ENCODE measurements at regions not wholly inside any gene's neighbourhood (a gene's known extent, or its start where the extent isn't known, plus 50 kb on each side); places are given as distances from the start of the nearest gene placed in this dataset.
"Not testable (repeated sequence)": the region's sequence is repeated elsewhere in the genome, so short reads cannot be mapped to it uniquely, and the experiment has no call there.

DNA sequence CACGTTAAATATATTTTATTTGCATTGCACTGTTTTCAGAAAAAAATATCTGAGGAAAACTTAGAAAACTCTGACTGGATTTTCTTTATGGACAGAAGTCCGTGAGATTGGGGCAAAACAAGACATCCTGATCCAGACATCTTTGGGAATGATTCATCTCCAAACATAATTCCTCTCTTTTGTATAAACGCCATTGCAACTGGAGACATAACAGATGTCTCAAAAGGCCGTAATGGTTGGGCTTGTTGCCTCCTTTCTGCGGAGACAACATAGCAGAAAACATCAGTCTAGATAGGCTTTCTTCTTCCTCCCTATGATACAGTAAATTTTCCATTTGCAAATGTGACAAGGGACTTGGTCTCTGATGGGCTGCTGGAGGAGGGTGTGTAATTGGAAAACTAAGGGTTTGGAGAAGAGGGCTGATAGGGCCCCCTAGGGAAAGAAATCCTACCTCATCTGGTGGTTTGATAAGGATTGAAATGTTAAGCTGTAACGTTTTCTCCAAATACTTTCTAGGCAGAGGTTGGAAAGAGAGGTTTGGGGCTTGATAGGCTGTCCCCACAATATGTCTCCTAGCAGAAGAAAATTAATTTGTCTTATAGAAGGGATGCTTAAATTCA is 631.5 kb upstream of the ST8SIA4 start:
- WGBS, 4 donors: 55 to 65% (median 62%) methylated on average over 6 of the region's 6 CpGs
- TF ChIP-seq, protein P1, sequence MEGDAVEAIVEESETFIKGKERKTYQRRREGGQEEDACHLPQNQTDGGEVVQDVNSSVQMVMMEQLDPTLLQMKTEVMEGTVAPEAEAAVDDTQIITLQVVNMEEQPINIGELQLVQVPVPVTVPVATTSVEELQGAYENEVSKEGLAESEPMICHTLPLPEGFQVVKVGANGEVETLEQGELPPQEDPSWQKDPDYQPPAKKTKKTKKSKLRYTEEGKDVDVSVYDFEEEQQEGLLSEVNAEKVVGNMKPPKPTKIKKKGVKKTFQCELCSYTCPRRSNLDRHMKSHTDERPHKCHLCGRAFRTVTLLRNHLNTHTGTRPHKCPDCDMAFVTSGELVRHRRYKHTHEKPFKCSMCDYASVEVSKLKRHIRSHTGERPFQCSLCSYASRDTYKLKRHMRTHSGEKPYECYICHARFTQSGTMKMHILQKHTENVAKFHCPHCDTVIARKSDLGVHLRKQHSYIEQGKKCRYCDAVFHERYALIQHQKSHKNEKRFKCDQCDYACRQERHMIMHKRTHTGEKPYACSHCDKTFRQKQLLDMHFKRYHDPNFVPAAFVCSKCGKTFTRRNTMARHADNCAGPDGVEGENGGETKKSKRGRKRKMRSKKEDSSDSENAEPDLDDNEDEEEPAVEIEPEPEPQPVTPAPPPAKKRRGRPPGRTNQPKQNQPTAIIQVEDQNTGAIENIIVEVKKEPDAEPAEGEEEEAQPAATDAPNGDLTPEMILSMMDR (IDR thresholded peaks at IDR 0.05): no peak
- no peak for TF ChIP-seq POLR2A (IDR thresholded peaks at IDR 0.05)

DNA sequence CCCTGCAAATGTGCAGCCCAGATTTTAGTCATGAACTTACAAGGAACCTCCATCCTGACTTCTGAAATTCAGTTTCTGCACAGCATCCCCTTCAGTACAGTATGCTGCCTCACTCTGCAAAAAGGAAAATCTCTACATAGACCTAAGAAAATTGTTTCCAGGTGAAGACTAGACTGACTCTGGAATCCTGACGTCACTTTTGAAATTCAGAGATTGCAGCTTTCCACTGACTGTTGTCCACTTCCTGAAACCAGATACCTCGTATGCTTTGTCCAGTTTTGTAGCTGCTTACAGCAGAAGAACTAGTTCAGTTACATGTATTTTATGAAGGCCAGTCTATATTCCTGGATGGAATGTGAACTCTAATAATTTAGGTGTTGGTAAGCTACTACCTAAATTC is 629.3 kb upstream of the ST8SIA4 start:
- intact Hi-C loops (cut with DNase I): no loop called here
- TF ChIP-seq, protein P1 (IDR thresholded peaks at IDR 0.05): no peak
- no peak for TF ChIP-seq POLR2A (IDR thresholded peaks at IDR 0.05)
- WGBS, 4 donors: 29 to 60% (median 34%) methylated on average over 2 of the region's 2 CpGs

More for the DNA sequence above, 631.5 kb upstream of the ST8SIA4 start:
- intact Hi-C loops (cut with DNase I): no loop called here
- Histone ChIP-seq H3K27me3 (no peaks in the 10 kb centered on the region), H3K4me1 (replicated peaks in 1 of 2) (no peaks in the 10 kb centered on the region), H3K9me3 (replicated peaks in 1 of 3) (no peaks in the 10 kb centered on the region), H3K36me3 (replicated peaks in 1 of 2) (no peaks in the 10 kb centered on the region), H3K27ac (no peak overlapping the region), H3K4me3 (no peak overlapping the region)
- DNase-seq: no peak

DNA sequence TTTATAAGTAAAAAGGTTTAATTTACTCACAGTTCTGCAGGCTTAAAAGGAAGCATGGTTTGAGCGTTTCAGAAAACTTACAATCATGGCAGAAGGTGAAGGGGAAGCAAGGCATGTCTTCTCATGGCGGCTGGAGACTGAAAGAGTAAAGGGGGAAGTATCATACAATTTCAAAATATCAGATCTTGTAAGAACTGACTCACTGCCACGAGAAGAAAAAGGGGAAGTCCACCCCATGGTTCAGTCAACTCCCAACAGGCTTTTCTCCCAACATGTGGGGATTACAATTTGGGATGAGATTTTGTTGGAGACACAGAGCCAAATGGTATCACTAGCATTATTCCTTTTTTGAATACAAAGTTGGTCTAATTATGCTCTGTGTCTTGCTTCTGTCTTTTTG is 627.9 kb upstream of the ST8SIA4 start:
- H3K4me1 ChIP-seq (replicated peaks in 1 of 2): no peaks in the 10 kb centered on the region
- intact Hi-C loops (cut with DNase I): no loop called here
- H3K27ac ChIP-seq: no peak overlapping the region
- TF ChIP-seq, protein P1 (IDR thresholded peaks at IDR 0.05): no peak
- no peak for TF ChIP-seq POLR2A (IDR thresholded peaks at IDR 0.05)
- no peak for DNase-seq
- H3K27me3 ChIP-seq: no peaks in the 10 kb centered on the region
- no peaks in the 10 kb centered on the region for H3K36me3 ChIP-seq (replicated peaks in 1 of 2)
- no peaks in the 10 kb centered on the region for H3K9me3 ChIP-seq (replicated peaks in 1 of 3)
- 51 to 64% (median 57%) methylated on average over 3 of the region's 3 CpGs for WGBS, 4 donors
- no peak overlapping the region for H3K4me3 ChIP-seq

More for the DNA sequence above, 629.3 kb upstream of the ST8SIA4 start:
- Histone ChIP-seq H3K36me3 (replicated peaks in 1 of 2) (no peaks in the 10 kb centered on the region), H3K9me3 (replicated peaks in 1 of 3) (no peaks in the 10 kb centered on the region), H3K4me3 (no peak overlapping the region), H3K27ac (no peak overlapping the region), H3K27me3 (no peaks in the 10 kb centered on the region), H3K4me1 (replicated peaks in 1 of 2) (no peaks in the 10 kb centered on the region)
- no peak for DNase-seq

DNA sequence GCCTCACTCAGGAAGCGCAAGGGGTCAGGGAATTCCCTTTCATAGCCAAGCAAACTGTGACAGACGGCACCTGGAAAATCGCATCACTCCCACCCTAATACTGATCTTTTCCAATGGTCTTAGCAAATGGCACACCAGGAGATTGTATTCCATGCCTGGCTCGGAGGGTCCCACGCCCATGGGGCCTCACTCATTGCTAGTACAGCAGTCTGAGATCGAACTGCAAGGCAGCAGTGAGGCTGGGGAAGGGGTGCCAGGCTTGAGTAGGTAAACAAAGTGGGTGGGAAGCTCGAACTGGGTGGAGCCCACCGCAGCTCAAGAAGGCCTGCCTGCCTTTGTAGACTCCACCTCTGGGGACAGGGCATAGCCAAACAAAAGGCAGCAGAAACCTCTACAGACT is 626.0 kb upstream of the ST8SIA4 start:
- 77 to 89% (median 82%) methylated on average over 6 to 8 of the region's 8 CpGs for WGBS, 4 donors
- H3K27me3 ChIP-seq; H3K4me3 ChIP-seq; H3K27ac ChIP-seq; H3K4me1 ChIP-seq (replicated peaks in 1 of 2); H3K9me3 ChIP-seq (replicated peaks in 1 of 3); DNase-seq; intact Hi-C loops (cut with DNase I); H3K36me3 ChIP-seq (replicated peaks in 1 of 2): not testable (repeated sequence)

DNA sequence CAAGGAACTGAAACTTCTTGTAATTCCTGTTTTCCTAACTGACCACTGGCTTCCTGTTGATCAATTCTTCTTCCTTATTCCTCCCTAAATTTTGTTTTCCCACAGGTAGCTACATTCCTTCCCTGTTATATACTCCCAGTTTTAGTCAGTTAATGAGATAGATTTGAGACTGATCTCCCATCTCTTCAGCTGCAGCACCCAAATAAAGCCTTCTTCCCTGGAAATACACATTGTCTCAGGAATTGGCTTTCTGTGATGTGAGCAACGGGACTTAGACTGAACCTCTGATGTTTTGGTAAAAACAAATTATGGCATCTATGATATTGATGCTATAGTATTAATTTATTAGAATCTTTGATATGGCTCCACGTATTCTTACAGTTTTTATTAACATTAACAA is 617.3 kb upstream of the ST8SIA4 start:
- H3K27ac ChIP-seq: no peak overlapping the region
- no peak for TF ChIP-seq POLR2A (IDR thresholded peaks at IDR 0.05)
- TF ChIP-seq, protein P1 (IDR thresholded peaks at IDR 0.05): no peak
- intact Hi-C loops (cut with DNase I): no loop called here
- no peaks in the 10 kb centered on the region for H3K4me1 ChIP-seq (replicated peaks in 1 of 2)
- H3K27me3 ChIP-seq: no peaks in the 10 kb centered on the region
- H3K4me3 ChIP-seq: no peak overlapping the region
- no peaks in the 10 kb centered on the region for H3K9me3 ChIP-seq (replicated peaks in 1 of 3)
- DNase-seq: no peak
- 76 to 83% (median 81%) methylated on average over 2 of the region's 2 CpGs for WGBS, 4 donors
- no peaks in the 10 kb centered on the region for H3K36me3 ChIP-seq (replicated peaks in 1 of 2)

Measured in adrenal gland (tissue), 9 donors.